Right lobe of liver (tissue), 4 donors: ENCODE measurements at regions not wholly inside any gene's neighbourhood (a gene's known extent, or its start where the extent isn't known, plus 50 kb on each side); places are given as distances from the start of the nearest gene placed in this dataset.

Source experiments
- POLR2A ChIP-seq: fragments of 450-650 bp; IDR thresholded peaks from one replicate; pipeline ENCODE4 v1.6.1; 2017; ENCODE audit warnings: antibody characterized with exemption, mild to moderate bottlenecking
- TF ChIP-seq, protein P1 (sequence below), 4 donors: fragments of 200-600 bp in 3 of 4; fragments of 450-650 bp in 1 of 4; IDR thresholded peaks; one replicate each; pipeline versions ENCODE4 v1.5.1 to v1.8.0; 2016 to 2022; ENCODE audit warnings: antibody characterized with exemption in 4 of 4, mild to moderate bottlenecking in 2 of 4
- donor health status: DM: no; HTN: no; CAD: no.
- donor health status: DM: no; HTN: no; CAD: no.
- donor health status: DM: no; HTN: yes; CAD: no.

DNA sequence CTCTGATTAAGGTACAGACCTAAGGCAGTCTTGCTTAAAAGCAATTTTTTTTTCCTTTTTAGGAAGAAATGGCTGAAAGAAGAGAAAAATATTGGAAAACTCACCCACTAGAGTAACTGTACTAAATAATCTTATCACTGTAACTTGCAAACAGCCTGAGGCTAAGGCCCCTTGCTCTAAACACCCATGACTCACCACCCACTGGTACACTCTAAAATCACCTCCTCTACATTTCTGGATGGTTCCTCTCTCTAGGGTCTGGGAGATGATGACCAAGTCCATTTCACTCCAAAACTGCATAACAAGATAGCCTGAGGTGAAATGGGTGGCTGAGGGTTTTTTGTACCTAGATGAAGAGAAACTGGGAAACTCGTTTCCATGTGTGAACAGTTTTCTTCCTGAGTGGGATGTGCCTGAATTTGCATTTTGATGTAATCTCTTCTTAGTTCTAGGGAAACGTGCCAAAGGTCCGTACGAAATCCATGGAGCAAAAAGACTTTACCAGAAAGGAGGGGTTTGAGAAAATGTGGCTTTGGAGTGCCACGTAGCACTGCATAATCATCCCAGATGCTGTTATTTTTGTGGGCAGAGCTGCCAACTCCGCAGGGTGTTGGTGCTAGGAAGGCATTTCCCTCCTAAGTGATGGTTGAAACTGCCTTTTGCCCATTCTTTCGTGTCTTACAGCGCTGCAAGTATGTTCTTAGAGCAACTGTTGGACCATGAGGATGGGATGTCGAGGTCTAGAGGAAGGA is 113.5 kb upstream of the C10orf90 start:
- TF ChIP-seq, protein P1, sequence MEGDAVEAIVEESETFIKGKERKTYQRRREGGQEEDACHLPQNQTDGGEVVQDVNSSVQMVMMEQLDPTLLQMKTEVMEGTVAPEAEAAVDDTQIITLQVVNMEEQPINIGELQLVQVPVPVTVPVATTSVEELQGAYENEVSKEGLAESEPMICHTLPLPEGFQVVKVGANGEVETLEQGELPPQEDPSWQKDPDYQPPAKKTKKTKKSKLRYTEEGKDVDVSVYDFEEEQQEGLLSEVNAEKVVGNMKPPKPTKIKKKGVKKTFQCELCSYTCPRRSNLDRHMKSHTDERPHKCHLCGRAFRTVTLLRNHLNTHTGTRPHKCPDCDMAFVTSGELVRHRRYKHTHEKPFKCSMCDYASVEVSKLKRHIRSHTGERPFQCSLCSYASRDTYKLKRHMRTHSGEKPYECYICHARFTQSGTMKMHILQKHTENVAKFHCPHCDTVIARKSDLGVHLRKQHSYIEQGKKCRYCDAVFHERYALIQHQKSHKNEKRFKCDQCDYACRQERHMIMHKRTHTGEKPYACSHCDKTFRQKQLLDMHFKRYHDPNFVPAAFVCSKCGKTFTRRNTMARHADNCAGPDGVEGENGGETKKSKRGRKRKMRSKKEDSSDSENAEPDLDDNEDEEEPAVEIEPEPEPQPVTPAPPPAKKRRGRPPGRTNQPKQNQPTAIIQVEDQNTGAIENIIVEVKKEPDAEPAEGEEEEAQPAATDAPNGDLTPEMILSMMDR (IDR thresholded peaks at IDR 0.05), result no peak
- TF ChIP-seq POLR2A, result no peak
